ENCODE measurements at regions not wholly inside any gene's neighbourhood (a gene's known extent, or its start where the extent isn't known, plus 50 kb on each side); places are given as distances from the start of the nearest gene placed in this dataset.
"Not testable (repeated sequence)": the region's sequence is repeated elsewhere in the genome, so short reads cannot be mapped to it uniquely, and the experiment has no call there.

GRCh38 chr11:71368966-71369365, 79.2 kb downstream of the DHCR7 start:
- DNase-seq (ENCODE audit: low read depth in 1 of 2, low spot score in 1 of 2) = no peak
- no peak overlapping the region for H3K27ac ChIP-seq (replicated peaks)
- TF ChIP-seq GABPA (IDR thresholded peaks at IDR 0.05; ENCODE audit: low read depth) (no peak), CTCF (IDR thresholded peaks at IDR 0.05; ENCODE audit: insufficient read depth, low read length) (no peak), REST (IDR thresholded peaks at IDR 0.05; ENCODE audit: insufficient replicate concordance, low read depth) (no peak), SPI1 (IDR thresholded peaks at IDR 0.05; ENCODE audit: borderline replicate concordance, low read depth) (no peak), POLR2AphosphoS5 (IDR thresholded peaks at IDR 0.05; ENCODE audit: low read depth) (no peak)
- no peak overlapping the region for H3K4me3 ChIP-seq (replicated peaks; ENCODE audit: insufficient read depth, low read length)
- no peaks in the 10 kb centered on the region for H3K27me3 ChIP-seq (ENCODE audit: insufficient read depth, poor library complexity, severe bottlenecking)

GRCh38 chr11:71367756-71368155, 80.4 kb downstream of the DHCR7 start:
- Histone ChIP-seq H3K4me3 (replicated peaks; ENCODE audit: insufficient read depth, low read length) (no peak overlapping the region), H3K27me3 (ENCODE audit: insufficient read depth, poor library complexity, severe bottlenecking) (no peaks in the 10 kb centered on the region)
- TF ChIP-seq SPI1 (IDR thresholded peaks at IDR 0.05; ENCODE audit: borderline replicate concordance, low read depth) (no peak), CTCF (IDR thresholded peaks at IDR 0.05; ENCODE audit: insufficient read depth, low read length) (no peak), GABPA (IDR thresholded peaks at IDR 0.05; ENCODE audit: low read depth) (no peak), POLR2AphosphoS5 (IDR thresholded peaks at IDR 0.05; ENCODE audit: low read depth) (no peak), REST (IDR thresholded peaks at IDR 0.05; ENCODE audit: insufficient replicate concordance, low read depth) (no peak)

GRCh38 chr11:71367276-71367675, 80.9 kb downstream of the DHCR7 start:
- not testable (repeated sequence) for H3K27ac ChIP-seq (replicated peaks); H3K27me3 ChIP-seq (ENCODE audit: insufficient read depth, poor library complexity, severe bottlenecking); DNase-seq (ENCODE audit: low read depth in 1 of 2, low spot score in 1 of 2); H3K4me3 ChIP-seq (replicated peaks; ENCODE audit: insufficient read depth, low read length)

More at GRCh38 chr11:71367756-71368155, 80.4 kb downstream of the DHCR7 start:
- no peak for DNase-seq (ENCODE audit: low read depth in 1 of 2, low spot score in 1 of 2)
- no peak overlapping the region for H3K27ac ChIP-seq (replicated peaks)

GRCh38 chr11:71366076-71366475, 82.1 kb downstream of the DHCR7 start:
- H3K27me3 ChIP-seq (ENCODE audit: insufficient read depth, poor library complexity, severe bottlenecking) = no peaks in the 10 kb centered on the region
- H3K27ac ChIP-seq (replicated peaks) = no peak overlapping the region
- DNase-seq (ENCODE audit: low read depth in 1 of 2, low spot score in 1 of 2) = no peak
- no peak overlapping the region for H3K4me3 ChIP-seq (replicated peaks; ENCODE audit: insufficient read depth, low read length)
- TF ChIP-seq CTCF (IDR thresholded peaks at IDR 0.05; ENCODE audit: insufficient read depth, low read length) (no peak), SPI1 (IDR thresholded peaks at IDR 0.05; ENCODE audit: borderline replicate concordance, low read depth) (no peak), REST (IDR thresholded peaks at IDR 0.05; ENCODE audit: insufficient replicate concordance, low read depth) (no peak), POLR2AphosphoS5 (IDR thresholded peaks at IDR 0.05; ENCODE audit: low read depth) (no peak), GABPA (IDR thresholded peaks at IDR 0.05; ENCODE audit: low read depth) (no peak)

All from HL-60 (cell line).